OCI-LY7 (cell line): ENCODE measurements at regions not wholly inside any gene's neighbourhood (a gene's known extent, or its start where the extent isn't known, plus 50 kb on each side); places are given as distances from the start of the nearest gene placed in this dataset.

Experiments
- CTCF ChIP-seq: fragments of 200-600 bp; sonication (generic); conservative IDR thresholded peaks from 2 replicates; pipeline ENCODE4 v1.5.1; 2014; ENCODE audit warnings: mild to moderate bottlenecking, antibody characterized with exemption, low read length, moderate library complexity, mixed read lengths
- EZH2phosphoT487 ChIP-seq: fragments of 200-600 bp; sonication (generic); IDR thresholded peaks from 2 replicates; pipeline ENCODE4 v1.6.1; 2018; ENCODE audit warnings: low read depth, borderline replicate concordance, mild to moderate bottlenecking, mixed run types, antibody characterized with exemption, low read length, moderate library complexity, mixed read lengths

DNA sequence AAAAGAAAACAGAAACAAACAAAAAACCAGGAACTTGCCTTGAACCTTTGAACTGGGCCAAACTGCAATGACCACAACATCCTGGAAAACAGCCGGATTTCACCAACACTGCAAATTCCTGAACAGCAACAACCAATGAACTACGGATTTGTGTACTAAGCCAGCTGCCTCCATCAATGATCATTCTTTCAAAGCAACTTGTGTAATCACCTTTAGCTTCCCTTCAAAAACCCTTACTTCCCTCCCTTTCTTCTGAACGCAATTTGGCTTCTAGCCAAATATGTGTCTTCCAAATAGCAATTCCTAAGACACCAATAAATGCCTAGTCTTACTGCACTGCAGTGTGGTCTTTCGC is 98.5 kb upstream of the FAM47C start:
- TF ChIP-seq CTCF (no peak), EZH2phosphoT487 (no peak)
